ENCODE measurements at regions not wholly inside any gene's neighbourhood (a gene's known extent, or its start where the extent isn't known, plus 50 kb on each side); places are given as distances from the start of the nearest gene placed in this dataset.

DNA sequence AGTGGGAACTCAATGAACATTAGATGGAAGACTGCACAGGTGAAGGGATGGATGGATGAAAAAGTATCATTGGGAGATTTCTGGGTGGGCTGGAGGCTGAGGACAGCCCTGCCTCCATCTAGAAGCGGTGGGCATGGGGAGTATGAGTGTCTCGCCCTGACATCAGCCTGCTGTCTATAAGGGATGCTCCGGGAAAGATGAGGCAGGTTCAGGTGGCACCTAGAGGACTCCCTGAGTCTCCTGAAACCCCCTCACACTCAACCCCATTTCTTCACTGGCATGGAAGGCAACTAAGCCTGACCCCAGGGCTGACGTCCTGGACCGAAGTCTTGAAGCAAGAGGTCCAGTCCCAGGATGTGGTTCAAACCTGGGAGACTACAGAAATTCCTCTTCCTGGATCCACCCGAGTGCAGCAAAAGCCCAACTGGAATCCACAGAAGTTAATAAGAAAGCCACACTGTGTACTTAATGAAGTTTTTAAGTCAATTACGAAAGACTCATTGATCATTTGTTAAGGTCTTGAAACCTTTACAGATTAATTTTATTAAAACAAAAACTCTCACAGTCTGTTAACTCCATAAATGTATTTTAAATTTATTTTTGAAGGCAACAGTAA lies 238.8 kb downstream of the EMX2 start:
- Histone ChIP-seq H3K4me3 (replicated peaks in 1 of 2; ENCODE audit: low read depth in 1 of 2, low read length in 2 of 2) (no peak overlapping the region), H3K27me3 (ENCODE audit: insufficient read depth, low read length) (peaks cover 56% of the 10 kb centered on the region), H3K9me2 (ENCODE audit: insufficient read depth) (no peaks in the 10 kb centered on the region), H2AFZ (ENCODE audit: low read depth, low read length, poor library complexity, severe bottlenecking) (no peak overlapping the region), H3K4me2 (ENCODE audit: low read length) (no peak overlapping the region), H3K4me1 (ENCODE audit: control insufficient read depth in 1 of 2, insufficient read depth in 2 of 2, low read length in 2 of 2) (no peaks in the 10 kb centered on the region), H3K36me3 (ENCODE audit: control insufficient read depth in 1 of 2, insufficient read depth in 2 of 2, low read length in 2 of 2) (no peaks in the 10 kb centered on the region), H3K9me3 (ENCODE audit: control insufficient read depth in 1 of 2, insufficient read depth in 1 of 2, low read depth in 1 of 2, low read length in 2 of 2) (no peaks in the 10 kb centered on the region), H3K79me2 (ENCODE audit: insufficient read depth, low read length) (no peaks in the 10 kb centered on the region), H4K20me1 (ENCODE audit: insufficient read depth) (no peaks in the 10 kb centered on the region), H3K27ac (ENCODE audit: low read depth, low read length) (no peak overlapping the region), H3K9ac (ENCODE audit: low read length) (no peak overlapping the region)
- intact Hi-C loops (cut with micrococcal nuclease) = no loop called here
- BruUV-seq (replicated peaks) = no TSS peak
- POLR2A ChIA-PET = no interaction called here
- RAD21 ChIA-PET (ENCODE audit: low non-redundant PET in 1 of 2, low total read pairs in 2 of 2, uncharacterized antibody in 2 of 2, unreplicated experiment in 2 of 2) = no interaction called here
- CTCF ChIA-PET = no interaction called here
- ATAC-seq = no peak
- no peak for DNase-seq (ENCODE audit: low read depth, low spot score)
- TF ChIP-seq TCF7L2 (IDR thresholded peaks at IDR 0.05; ENCODE audit: borderline replicate concordance, extremely low read depth, insufficient read depth, insufficient read length) (no peak), ELF1 (IDR thresholded peaks at IDR 0.05; ENCODE audit: borderline replicate concordance, low read depth) (no peak), EZH2 (IDR thresholded peaks at IDR 0.05) (no peak), POLR2AphosphoS5 (IDR thresholded peaks at IDR 0.05; ENCODE audit: low read depth, low read length) (no peak), MAX (IDR thresholded peaks at IDR 0.05) (no peak), ZNF274 (IDR thresholded peaks at IDR 0.05; ENCODE audit: low read depth, low read length) (no peak), POLR2A (IDR thresholded peaks at IDR 0.05; ENCODE audit: borderline replicate concordance, extremely low read depth, insufficient read depth, insufficient read length) (no peak)

- no peaks in the 10 kb centered on the region for H3K9me2 ChIP-seq (ENCODE audit: insufficient read depth)
- no peak overlapping the region for H3K27ac ChIP-seq (ENCODE audit: low read depth, low read length)
- H3K4me2 ChIP-seq (ENCODE audit: low read length) = no peak overlapping the region
- H3K79me2 ChIP-seq (ENCODE audit: insufficient read depth, low read length) = no peaks in the 10 kb centered on the region
- H4K20me1 ChIP-seq (ENCODE audit: insufficient read depth) = no peaks in the 10 kb centered on the region
- CTCF ChIA-PET = no interaction called here
- no peak overlapping the region for H3K9ac ChIP-seq (ENCODE audit: low read length)
- H3K27me3 ChIP-seq (ENCODE audit: insufficient read depth, low read length) = peaks cover 56% of the 10 kb centered on the region
- POLR2A ChIA-PET = no interaction called here
- intact Hi-C loops (cut with micrococcal nuclease) = no loop called here
- DNase-seq (ENCODE audit: low read depth, low spot score) (no peak), ATAC-seq (no peak)
- no peak overlapping the region for H2AFZ ChIP-seq (ENCODE audit: low read depth, low read length, poor library complexity, severe bottlenecking)
- TF ChIP-seq POLR2A (IDR thresholded peaks at IDR 0.05; ENCODE audit: borderline replicate concordance, extremely low read depth, insufficient read depth, insufficient read length) = no peak
- TF ChIP-seq EGR1 (IDR thresholded peaks at IDR 0.05; ENCODE audit: low read depth) = no peak
- TF ChIP-seq SRF (IDR thresholded peaks at IDR 0.05; ENCODE audit: low read depth) = no peak
- no peak for TF ChIP-seq CBX3 (IDR thresholded peaks at IDR 0.05; ENCODE audit: low read depth)
- no peak for TF ChIP-seq MAX (IDR thresholded peaks at IDR 0.05)
- BruUV-seq (replicated peaks) = no TSS peak
- no peak overlapping the region for H3K4me3 ChIP-seq (replicated peaks in 1 of 2; ENCODE audit: low read depth in 1 of 2, low read length in 2 of 2)
- H3K4me1 ChIP-seq (ENCODE audit: control insufficient read depth in 1 of 2, insufficient read depth in 2 of 2, low read length in 2 of 2) = no peaks in the 10 kb centered on the region
- H3K36me3 ChIP-seq (ENCODE audit: control insufficient read depth in 1 of 2, insufficient read depth in 2 of 2, low read length in 2 of 2) = no peaks in the 10 kb centered on the region
- no peaks in the 10 kb centered on the region for H3K9me3 ChIP-seq (ENCODE audit: control insufficient read depth in 1 of 2, insufficient read depth in 1 of 2, low read depth in 1 of 2, low read length in 2 of 2)
- RAD21 ChIA-PET (ENCODE audit: low non-redundant PET in 1 of 2, low total read pairs in 2 of 2, uncharacterized antibody in 2 of 2, unreplicated experiment in 2 of 2) = no interaction called here
Observed at GRCh38 chr10:117782276-117782675, 239.7 kb downstream of the EMX2 start.
